ENCODE measurements at regions not wholly inside any gene's neighbourhood (a gene's known extent, or its start where the extent isn't known, plus 50 kb on each side); places are given as distances from the start of the nearest gene placed in this dataset.

DNA sequence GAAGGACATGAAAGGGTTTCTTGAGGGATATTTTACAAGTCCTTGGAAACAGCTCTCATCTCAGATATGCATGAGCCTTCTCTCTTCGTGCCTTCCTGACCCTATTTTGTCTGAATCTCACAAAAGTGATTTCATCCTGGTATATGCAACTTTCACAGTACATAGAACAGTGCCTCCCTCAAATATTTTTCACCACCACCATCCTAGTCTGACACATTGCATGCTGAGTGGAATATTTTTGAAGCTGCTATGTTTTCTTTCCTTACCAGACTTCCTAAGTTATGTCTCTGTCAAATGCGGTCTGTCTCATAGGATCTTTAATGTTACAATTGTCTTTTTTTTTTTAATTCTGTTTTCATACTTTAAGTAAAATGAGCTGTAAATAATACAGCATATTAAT is 673.3 kb upstream of the LRRN3 start:
- no peaks in the 10 kb centered on the region for H4K20me1 ChIP-seq (ENCODE audit: insufficient read depth, low read length)

DNA sequence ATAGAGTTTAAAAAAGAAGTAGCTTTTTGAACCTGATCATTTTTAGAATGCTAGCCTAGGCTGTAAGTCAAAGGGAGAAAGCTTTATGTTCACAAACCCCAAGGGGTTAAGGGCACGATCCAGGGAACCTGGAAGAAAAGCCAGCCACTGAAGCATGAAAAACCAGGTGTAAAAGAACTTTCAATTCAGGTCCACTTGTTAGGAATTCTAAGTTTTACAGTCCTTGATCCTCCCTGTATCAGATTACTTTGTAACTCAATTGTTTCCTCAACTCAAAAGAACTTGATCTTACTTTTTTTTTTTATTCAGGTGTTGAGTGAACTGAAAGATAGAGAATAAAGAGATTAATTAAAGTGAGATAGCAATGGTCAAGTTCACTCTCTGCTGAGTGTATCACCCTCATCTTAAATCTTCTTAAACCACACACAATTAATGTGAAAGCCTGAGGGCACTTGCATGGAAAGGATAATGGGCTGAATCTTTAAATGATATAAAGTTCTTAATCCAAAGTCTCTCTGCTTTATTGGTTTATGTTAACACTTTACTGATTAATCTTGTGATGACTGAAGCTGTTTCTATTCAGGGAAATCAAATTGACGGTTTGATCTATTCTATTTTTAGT is 672.2 kb upstream of the LRRN3 start:
- Histone ChIP-seq H2AFZ (ENCODE audit: low read length) (no peak overlapping the region), H3K4me1 (ENCODE audit: insufficient read depth, low read length) (no peaks in the 10 kb centered on the region), H3K79me2 (ENCODE audit: insufficient read depth, low read length) (no peaks in the 10 kb centered on the region), H4K20me1 (ENCODE audit: insufficient read depth, low read length) (no peaks in the 10 kb centered on the region), H3K36me3 (ENCODE audit: insufficient read depth, low read length) (no peaks in the 10 kb centered on the region), H3K9me3 (ENCODE audit: low read depth, low read length) (peaks cover 3% of the 10 kb centered on the region), H3K27ac (ENCODE audit: low read depth, low read length) (no peak overlapping the region), H3K4me3 (ENCODE audit: insufficient read depth, low read length) (no peak overlapping the region), H3K27me3 (ENCODE audit: insufficient read depth, low read length) (no peaks in the 10 kb centered on the region), H3K4me2 (ENCODE audit: insufficient read depth, low read length) (no peak overlapping the region)
- no peak for DNase-seq (ENCODE audit: insufficient read length, low spot score, missing footprints)
- TF ChIP-seq, protein P1, sequence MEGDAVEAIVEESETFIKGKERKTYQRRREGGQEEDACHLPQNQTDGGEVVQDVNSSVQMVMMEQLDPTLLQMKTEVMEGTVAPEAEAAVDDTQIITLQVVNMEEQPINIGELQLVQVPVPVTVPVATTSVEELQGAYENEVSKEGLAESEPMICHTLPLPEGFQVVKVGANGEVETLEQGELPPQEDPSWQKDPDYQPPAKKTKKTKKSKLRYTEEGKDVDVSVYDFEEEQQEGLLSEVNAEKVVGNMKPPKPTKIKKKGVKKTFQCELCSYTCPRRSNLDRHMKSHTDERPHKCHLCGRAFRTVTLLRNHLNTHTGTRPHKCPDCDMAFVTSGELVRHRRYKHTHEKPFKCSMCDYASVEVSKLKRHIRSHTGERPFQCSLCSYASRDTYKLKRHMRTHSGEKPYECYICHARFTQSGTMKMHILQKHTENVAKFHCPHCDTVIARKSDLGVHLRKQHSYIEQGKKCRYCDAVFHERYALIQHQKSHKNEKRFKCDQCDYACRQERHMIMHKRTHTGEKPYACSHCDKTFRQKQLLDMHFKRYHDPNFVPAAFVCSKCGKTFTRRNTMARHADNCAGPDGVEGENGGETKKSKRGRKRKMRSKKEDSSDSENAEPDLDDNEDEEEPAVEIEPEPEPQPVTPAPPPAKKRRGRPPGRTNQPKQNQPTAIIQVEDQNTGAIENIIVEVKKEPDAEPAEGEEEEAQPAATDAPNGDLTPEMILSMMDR (IDR thresholded peaks at IDR 0.05; ENCODE audit: extremely low read depth, low read depth, low read length), result no peak

More for the DNA sequence above, 673.3 kb upstream of the LRRN3 start:
- TF ChIP-seq, protein P1 (IDR thresholded peaks at IDR 0.05; ENCODE audit: extremely low read depth, low read depth, low read length), result no peak
- Histone ChIP-seq H3K9me3 (ENCODE audit: low read depth, low read length) (peaks cover 3% of the 10 kb centered on the region), H3K4me2 (ENCODE audit: insufficient read depth, low read length) (no peak overlapping the region), H2AFZ (ENCODE audit: low read length) (no peak overlapping the region), H3K27me3 (ENCODE audit: insufficient read depth, low read length) (no peaks in the 10 kb centered on the region), H3K4me3 (ENCODE audit: insufficient read depth, low read length) (no peak overlapping the region), H3K36me3 (ENCODE audit: insufficient read depth, low read length) (no peaks in the 10 kb centered on the region), H3K79me2 (ENCODE audit: insufficient read depth, low read length) (no peaks in the 10 kb centered on the region), H3K4me1 (ENCODE audit: insufficient read depth, low read length) (no peaks in the 10 kb centered on the region), H3K27ac (ENCODE audit: low read depth, low read length) (no peak overlapping the region)
- DNase-seq (ENCODE audit: insufficient read length, low spot score, missing footprints), result no peak

DNA sequence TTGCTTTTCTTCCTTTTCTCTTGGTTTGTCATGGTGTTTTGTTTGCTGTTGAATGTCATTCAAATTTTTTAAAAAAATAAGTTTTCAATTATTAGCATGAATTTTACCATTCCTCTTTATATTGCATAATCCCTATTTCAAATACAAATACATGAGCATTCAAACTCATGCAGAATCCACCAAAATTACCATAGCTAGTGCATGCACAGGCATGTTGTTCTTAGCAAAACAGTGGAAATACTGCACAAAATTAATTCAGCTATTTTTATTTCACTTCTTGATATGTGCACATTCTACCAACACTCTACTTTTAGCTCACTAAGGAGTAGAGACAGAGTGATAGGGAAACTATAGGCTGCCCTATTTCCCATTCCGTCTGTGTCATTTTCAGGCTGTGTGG is 670.1 kb upstream of the LRRN3 start:
- Histone ChIP-seq H3K9me3 (ENCODE audit: low read depth, low read length) (peaks cover 3% of the 10 kb centered on the region), H3K4me1 (ENCODE audit: insufficient read depth, low read length) (no peaks in the 10 kb centered on the region), H3K4me2 (ENCODE audit: insufficient read depth, low read length) (no peak overlapping the region), H3K4me3 (ENCODE audit: insufficient read depth, low read length) (no peak overlapping the region), H4K20me1 (ENCODE audit: insufficient read depth, low read length) (no peaks in the 10 kb centered on the region), H3K27ac (ENCODE audit: low read depth, low read length) (no peak overlapping the region), H3K27me3 (ENCODE audit: insufficient read depth, low read length) (no peaks in the 10 kb centered on the region), H2AFZ (ENCODE audit: low read length) (no peak overlapping the region), H3K36me3 (ENCODE audit: insufficient read depth, low read length) (no peaks in the 10 kb centered on the region), H3K79me2 (ENCODE audit: insufficient read depth, low read length) (no peaks in the 10 kb centered on the region)
- DNase-seq (ENCODE audit: insufficient read length, low spot score, missing footprints), result no peak
- TF ChIP-seq, protein P1 (IDR thresholded peaks at IDR 0.05; ENCODE audit: extremely low read depth, low read depth, low read length), result no peak

DNA sequence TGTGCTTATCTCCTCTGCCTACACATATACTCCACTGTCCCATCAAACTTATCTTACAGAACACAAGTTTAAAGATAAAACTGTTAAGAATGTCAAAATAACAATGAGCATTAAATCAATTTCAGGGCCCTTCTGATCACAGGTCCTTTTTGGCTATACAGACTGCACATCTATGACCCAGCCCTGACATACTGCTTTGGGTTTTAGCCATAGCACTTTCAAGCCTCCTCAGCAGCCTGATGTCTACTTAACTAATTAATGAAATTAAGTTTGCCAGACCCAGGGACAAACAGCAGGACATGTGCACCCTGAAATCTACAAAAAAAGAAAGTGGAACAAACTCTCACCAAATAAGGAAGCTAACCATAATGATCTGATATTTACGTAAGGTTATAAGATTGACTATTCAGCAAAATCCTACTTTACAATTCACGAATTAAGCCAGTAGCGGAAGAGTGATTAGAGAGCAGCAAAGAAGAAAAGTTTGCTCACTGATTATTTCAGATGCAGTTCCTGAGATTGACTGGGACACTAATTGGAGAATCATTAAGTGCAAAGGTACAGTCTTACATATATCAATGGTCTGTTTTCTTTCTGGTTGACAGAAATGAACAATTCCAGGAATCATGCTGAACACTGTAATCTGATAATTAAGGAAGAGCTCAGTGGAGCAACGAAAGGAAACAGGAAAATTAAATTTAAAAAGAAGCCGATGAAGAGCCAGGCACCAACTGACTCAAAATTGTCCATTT is 669.3 kb upstream of the LRRN3 start:
- H3K4me2 ChIP-seq (ENCODE audit: insufficient read depth, low read length), result no peak overlapping the region
- no peak for DNase-seq (ENCODE audit: insufficient read length, low spot score, missing footprints)
- no peak overlapping the region for H3K27ac ChIP-seq (ENCODE audit: low read depth, low read length)
- TF ChIP-seq, protein P1 (IDR thresholded peaks at IDR 0.05; ENCODE audit: extremely low read depth, low read depth, low read length), result no peak
- no peaks in the 10 kb centered on the region for H3K27me3 ChIP-seq (ENCODE audit: insufficient read depth, low read length)
- no peak overlapping the region for H2AFZ ChIP-seq (ENCODE audit: low read length)
- no peaks in the 10 kb centered on the region for H3K79me2 ChIP-seq (ENCODE audit: insufficient read depth, low read length)
- H3K4me1 ChIP-seq (ENCODE audit: insufficient read depth, low read length), result no peaks in the 10 kb centered on the region
- H3K36me3 ChIP-seq (ENCODE audit: insufficient read depth, low read length), result no peaks in the 10 kb centered on the region
- H3K4me3 ChIP-seq (ENCODE audit: insufficient read depth, low read length), result no peak overlapping the region
- H3K9me3 ChIP-seq (ENCODE audit: low read depth, low read length), result peaks cover 3% of the 10 kb centered on the region
- no peaks in the 10 kb centered on the region for H4K20me1 ChIP-seq (ENCODE audit: insufficient read depth, low read length)
